HG03469 (cell line): ENCODE measurements at regions not wholly inside any gene's neighbourhood (a gene's known extent, or its start where the extent isn't known, plus 50 kb on each side); places are given as distances from the start of the nearest gene placed in this dataset.

Source experiments
- ATAC-seq: cut with Tn5 transposase; IDR thresholded peaks from one replicate; pipeline ENCODE4 v1.9.1; 2021; ENCODE audit warnings: mild to moderate bottlenecking, moderate library complexity, moderate number of reproducible peaks; ENCODE audit not compliant: unreplicated experiment

GRCh38 chr4:13190093-13190721 is 293.9 kb downstream of the RAB28 start:
- ATAC-seq, result no peak

GRCh38 chr4:13184199-13184598 is 299.9 kb downstream of the RAB28 start:
- ATAC-seq, result no peak

DNA sequence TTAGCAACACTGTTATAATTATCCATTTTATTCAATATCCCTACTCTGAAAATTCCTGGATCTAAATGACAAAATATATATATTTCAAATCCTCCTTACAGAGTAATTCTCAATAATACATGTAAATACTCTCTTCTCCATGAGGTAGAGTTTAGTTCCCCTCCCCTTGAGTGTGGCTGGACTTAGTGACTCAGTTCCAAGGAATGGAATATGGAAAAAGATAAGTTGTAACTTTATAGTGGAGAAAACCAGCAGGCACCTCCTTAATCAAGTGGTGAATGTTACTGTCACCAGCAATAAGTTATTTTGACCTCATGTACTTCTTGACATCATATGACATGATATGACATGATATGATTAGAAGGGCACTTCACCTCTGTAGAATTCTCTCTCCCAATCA is 302.0 kb downstream of the RAB28 start:
- no peak for ATAC-seq

DNA sequence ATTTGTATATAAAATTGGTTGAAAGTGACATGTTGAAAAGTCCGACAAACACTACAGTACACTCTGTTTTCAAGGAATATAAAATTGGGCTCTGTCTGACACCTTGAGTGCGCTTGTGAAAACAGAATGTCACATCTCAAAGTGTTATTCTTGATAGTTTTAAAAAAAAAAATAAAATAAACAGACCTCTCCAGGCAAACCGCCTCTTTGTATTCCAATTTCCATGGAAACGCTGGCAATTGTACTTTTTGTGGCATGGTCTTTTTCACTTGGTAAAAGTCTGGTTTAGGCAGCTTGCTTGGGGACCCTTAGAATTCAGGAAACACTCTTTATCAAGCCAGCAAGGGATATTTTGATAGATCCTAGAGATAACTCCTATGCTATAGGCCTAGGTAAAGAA is 302.5 kb downstream of the RAB28 start:
- ATAC-seq, result no peak

DNA sequence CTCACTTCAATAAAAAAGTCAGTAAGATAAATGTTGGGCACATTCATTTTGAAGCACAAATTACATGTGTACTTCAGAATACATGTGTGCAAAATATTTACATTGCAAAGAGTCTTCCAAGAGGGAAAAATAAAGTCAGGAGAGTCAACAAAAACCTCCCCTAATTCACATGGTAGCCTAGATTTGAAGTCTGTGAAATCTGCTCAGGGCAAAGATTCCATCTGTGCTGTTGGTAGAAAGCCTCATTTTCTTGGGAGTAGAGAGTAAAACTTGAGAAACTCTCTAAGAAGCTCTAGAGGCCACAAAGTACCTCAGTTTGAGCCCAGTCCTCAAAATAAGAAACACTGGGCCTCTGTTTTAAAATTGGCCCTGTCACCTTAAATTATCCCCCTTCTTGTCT is 303.4 kb downstream of the RAB28 start:
- ATAC-seq, result no peak

DNA sequence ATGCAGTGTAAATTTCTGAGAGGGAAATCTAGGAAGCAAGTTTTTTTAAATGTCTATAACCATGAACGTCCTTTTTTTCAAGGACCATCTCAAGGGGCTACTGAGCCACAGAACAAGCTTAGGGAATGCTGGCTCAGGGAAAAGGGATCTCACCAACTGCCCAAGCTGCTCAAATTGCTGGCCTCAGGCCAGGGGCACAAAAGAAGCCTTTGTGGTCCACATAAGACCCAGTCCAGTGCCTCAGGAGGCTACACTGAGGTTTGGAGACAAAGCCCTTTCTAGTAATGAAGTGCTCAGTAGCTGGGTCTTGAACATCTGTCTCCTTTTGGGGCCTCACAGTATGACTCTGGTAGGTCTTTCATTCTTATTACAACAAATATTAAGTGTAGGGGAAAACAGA is 305.5 kb downstream of the RAB28 start:
- ATAC-seq, result no peak

DNA sequence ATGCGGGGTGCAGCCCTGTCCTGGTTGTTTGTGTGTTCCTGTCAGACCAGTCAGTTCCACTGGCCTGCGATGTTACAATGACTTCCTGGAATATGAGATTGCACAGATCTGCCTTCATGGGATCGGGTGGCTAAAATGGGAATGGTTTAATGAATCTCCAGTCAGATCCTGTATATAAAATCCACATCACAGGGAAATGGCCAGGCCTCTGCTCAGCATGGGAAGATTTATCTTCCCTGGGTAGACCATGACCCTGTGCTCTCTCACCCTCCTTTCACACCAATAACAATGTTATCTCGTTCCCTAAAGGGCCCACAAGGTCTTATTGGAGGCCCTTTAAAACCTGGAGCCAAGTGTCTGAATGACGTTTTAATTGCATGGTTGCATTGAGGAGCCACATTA is 307.4 kb downstream of the RAB28 start:
- ATAC-seq, result no peak

GRCh38 chr4:13174926-13175325 is 309.2 kb downstream of the RAB28 start:
- ATAC-seq, result no peak

GRCh38 chr4:13174001-13174400 is 310.1 kb downstream of the RAB28 start:
- no peak for ATAC-seq

- ATAC-seq, result no peak
These were observed 312.7 kb downstream of the RAB28 start for GRCh38 chr4:13171292-13172057.

GRCh38 chr4:13169731-13170525 is 314.2 kb downstream of the RAB28 start:
- ATAC-seq, result no peak

DNA sequence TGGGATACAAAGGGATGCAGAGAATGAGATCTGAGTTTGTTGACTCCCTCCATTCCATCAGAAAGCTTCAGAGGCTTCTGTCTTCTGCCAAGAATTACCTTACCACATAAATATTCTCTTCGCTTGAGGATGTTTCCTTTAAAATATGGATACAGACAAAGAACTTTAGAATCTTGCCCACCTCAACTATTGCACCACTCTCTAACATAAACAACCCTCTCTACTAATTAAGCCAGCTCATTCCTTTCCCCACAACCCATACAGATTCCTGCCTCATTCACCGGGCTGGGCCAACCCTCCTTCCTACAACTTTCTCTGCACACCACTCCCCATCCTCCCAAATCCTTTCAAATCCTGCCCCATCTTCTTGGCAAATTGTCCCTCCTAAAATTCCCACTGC is 315.8 kb downstream of the RAB28 start:
- ATAC-seq, result no peak

GRCh38 chr4:13166214-13166613 is 317.9 kb downstream of the RAB28 start:
- no peak for ATAC-seq

- no peak for ATAC-seq
These were observed 319.3 kb downstream of the RAB28 start for GRCh38 chr4:13164783-13165331.

GRCh38 chr4:13162886-13163285 is 321.3 kb downstream of the RAB28 start:
- no peak for ATAC-seq

- no peak for ATAC-seq
These were observed 323.2 kb downstream of the RAB28 start for GRCh38 chr4:13160920-13161319.

GRCh38 chr4:13159041-13159620 is 325.0 kb downstream of the RAB28 start:
- no peak for ATAC-seq

DNA sequence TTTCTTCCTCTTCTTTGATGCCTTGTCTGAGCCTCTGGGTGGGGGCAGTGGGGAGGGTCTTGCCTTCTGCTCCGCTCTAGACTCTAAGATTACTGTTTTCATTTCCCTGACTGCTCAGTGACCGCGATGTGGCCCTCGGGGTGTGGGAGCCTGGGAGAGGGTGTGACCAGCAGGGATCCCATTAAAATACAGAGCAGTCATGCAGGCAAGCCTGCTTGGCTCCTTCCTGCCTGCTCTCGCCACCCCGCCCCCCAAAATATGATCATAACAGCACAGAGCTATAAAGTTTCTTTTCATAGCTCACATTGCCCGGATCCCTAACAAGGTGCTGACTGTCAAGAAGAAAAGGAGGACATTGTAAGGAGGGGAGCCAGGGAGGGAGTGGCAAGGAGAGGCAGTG is 332.9 kb downstream of the RAB28 start:
- ATAC-seq, result no peak

DNA sequence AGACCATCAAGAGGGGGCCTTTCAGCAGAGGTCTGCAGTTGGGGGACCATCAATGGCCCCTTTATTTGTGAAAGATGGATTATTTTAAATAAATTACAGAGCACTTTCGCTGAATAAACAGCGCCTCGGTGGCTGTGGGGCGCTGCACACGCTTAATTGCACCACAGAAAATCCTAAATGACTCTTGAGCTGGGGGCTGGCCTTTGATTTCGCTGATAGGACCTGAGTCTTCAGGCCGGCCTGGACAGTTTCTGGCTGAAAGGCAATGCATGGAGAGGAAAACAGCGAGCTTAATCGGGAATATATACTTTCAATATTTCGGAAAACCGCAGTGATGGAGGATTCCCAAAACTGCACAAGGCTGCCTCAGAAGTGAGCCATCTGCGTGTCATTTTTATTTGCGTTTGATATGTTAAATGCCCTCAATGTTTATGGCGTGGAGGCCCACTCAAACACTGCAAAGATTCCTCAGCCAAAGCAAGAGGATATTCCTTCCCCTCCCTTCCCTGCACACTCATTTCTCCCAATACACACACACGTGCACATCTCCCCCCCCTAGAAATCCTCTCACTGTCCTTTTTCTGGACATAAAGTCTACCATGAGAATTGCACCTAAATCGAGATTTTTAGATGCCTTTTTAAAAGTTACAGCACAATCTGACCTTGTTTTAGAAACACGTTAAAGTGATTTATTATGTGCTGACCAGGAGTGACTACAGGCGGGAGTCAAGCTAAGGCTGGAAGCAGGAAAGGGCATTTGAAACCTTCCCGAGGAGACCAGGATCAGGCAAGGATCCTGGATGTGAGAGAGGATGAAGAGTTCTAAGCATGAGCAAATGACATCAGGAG is 340.7 kb downstream of the RAB28 start:
- ATAC-seq, result no peak

DNA sequence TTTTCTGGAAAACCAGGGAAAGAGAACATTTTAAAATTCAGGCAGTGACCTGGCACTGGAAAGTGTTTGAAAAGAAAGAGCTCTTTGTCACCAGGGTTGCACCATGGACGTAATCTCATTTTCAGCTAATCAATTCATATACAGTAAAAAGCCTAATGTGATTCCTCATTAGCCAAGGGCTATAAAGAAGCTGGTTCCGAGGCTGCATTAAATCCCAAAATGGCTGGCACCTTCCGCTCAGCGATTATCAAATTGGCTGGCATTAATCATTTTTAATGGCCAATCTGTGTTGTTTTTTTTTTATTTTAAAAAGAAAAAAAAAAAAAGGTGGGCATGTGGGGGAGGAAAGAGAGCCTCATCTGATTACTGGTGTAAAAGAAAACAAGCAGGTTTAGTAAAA is 341.4 kb downstream of the RAB28 start:
- ATAC-seq, result no peak
